ENCODE measurements at regions not wholly inside any gene's neighbourhood (a gene's known extent, or its start where the extent isn't known, plus 50 kb on each side); places are given as distances from the start of the nearest gene placed in this dataset.
A peak's percentile ranks its signal among the peaks of the same experiment; 100 is the strongest.
"Not testable (repeated sequence)": the region's sequence is repeated elsewhere in the genome, so short reads cannot be mapped to it uniquely, and the experiment has no call there.

GRCh38 chr18:78501251-78501650, 478.4 kb upstream of the SALL3 start:
- no peak for DNase-seq (ENCODE audit: low read depth)

- DNase-seq (ENCODE audit: low read depth): no peak
Measured at GRCh38 chr18:78503129-78503528, 476.5 kb upstream of the SALL3 start.

GRCh38 chr18:78505851-78506461, 473.7 kb upstream of the SALL3 start:
- peak; percentile 2 for DNase-seq (ENCODE audit: low read depth)

GRCh38 chr18:78507217-78507616, 472.4 kb upstream of the SALL3 start:
- no peak for DNase-seq (ENCODE audit: low read depth)

GRCh38 chr18:78508228-78508824, 471.3 kb upstream of the SALL3 start:
- DNase-seq (ENCODE audit: low read depth): not testable (repeated sequence)

- DNase-seq (ENCODE audit: low read depth): no peak
Measured at GRCh38 chr18:78510091-78510490, 469.5 kb upstream of the SALL3 start.

GRCh38 chr18:78510636-78511035, 469.0 kb upstream of the SALL3 start:
- DNase-seq (ENCODE audit: low read depth): no peak

GRCh38 chr18:78511666-78512601, 467.7 kb upstream of the SALL3 start:
- no peak for DNase-seq (ENCODE audit: low read depth)

- DNase-seq (ENCODE audit: low read depth): no peak
Measured at GRCh38 chr18:78514910-78515670, 464.5 kb upstream of the SALL3 start.

- DNase-seq (ENCODE audit: low read depth): no peak
Measured at GRCh38 chr18:78517328-78517727, 462.3 kb upstream of the SALL3 start.

- no peak for DNase-seq (ENCODE audit: low read depth)
Measured at GRCh38 chr18:78517973-78518372, 461.6 kb upstream of the SALL3 start.

- DNase-seq (ENCODE audit: low read depth): no peak
Measured at GRCh38 chr18:78518805-78519204, 460.8 kb upstream of the SALL3 start.

GRCh38 chr18:78519394-78520062, 460.1 kb upstream of the SALL3 start:
- DNase-seq (ENCODE audit: low read depth): no peak

GRCh38 chr18:78521136-78521535, 458.5 kb upstream of the SALL3 start:
- no peak for DNase-seq (ENCODE audit: low read depth)

- DNase-seq (ENCODE audit: low read depth): no peak
Measured at GRCh38 chr18:78521744-78522143, 457.9 kb upstream of the SALL3 start.

- no peak for DNase-seq (ENCODE audit: low read depth)
Measured at GRCh38 chr18:78522507-78522906, 457.1 kb upstream of the SALL3 start.

GRCh38 chr18:78523850-78524249, 455.8 kb upstream of the SALL3 start:
- no peak for DNase-seq (ENCODE audit: low read depth)

- no peak for DNase-seq (ENCODE audit: low read depth)
Measured at GRCh38 chr18:78525366-78526111, 454.1 kb upstream of the SALL3 start.

- DNase-seq (ENCODE audit: low read depth): no peak
Measured at GRCh38 chr18:78526275-78526674, 453.3 kb upstream of the SALL3 start.

GRCh38 chr18:78526923-78527711, 452.5 kb upstream of the SALL3 start:
- no peak for DNase-seq (ENCODE audit: low read depth)

All from RPMI7951 (cell line).